ENCODE measurements at regions not wholly inside any gene's neighbourhood (a gene's known extent, or its start where the extent isn't known, plus 50 kb on each side); places are given as distances from the start of the nearest gene placed in this dataset.

- no peaks in the 10 kb centered on the region for H3K36me3 Mint-ChIP-seq (ENCODE audit: low read depth)
- H3K4me3 Mint-ChIP-seq (ENCODE audit: unreplicated experiment), result no peak overlapping the region
- no peak for TF ChIP-seq CTCF (IDR thresholded peaks at IDR 0.05)
- H3K27me3 Mint-ChIP-seq (ENCODE audit: low read depth), result peaks cover 4% of the 10 kb centered on the region
- no peak overlapping the region for H3K27ac Mint-ChIP-seq (ENCODE audit: unreplicated experiment)
- no peaks in the 10 kb centered on the region for H3K9me3 Mint-ChIP-seq (ENCODE audit: low read depth)
- peaks cover 8% of the 10 kb centered on the region for H3K4me1 Mint-ChIP-seq (ENCODE audit: low read depth)
- no peak for DNase-seq (ENCODE audit: low spot score)
Observed at GRCh38 chr11:91872243-91872642, 352.4 kb upstream of the FAT3 start.

- no peak for DNase-seq (ENCODE audit: low spot score)
- Mint-ChIP-seq H3K4me1 (ENCODE audit: low read depth) (peaks cover 8% of the 10 kb centered on the region), H3K4me3 (ENCODE audit: unreplicated experiment) (no peak overlapping the region), H3K27me3 (ENCODE audit: low read depth) (peaks cover 7% of the 10 kb centered on the region), H3K9me3 (ENCODE audit: low read depth) (no peaks in the 10 kb centered on the region), H3K27ac (ENCODE audit: unreplicated experiment) (no peak overlapping the region), H3K36me3 (ENCODE audit: low read depth) (no peaks in the 10 kb centered on the region)
- TF ChIP-seq CTCF (IDR thresholded peaks at IDR 0.05), result no peak
Observed at GRCh38 chr11:91871791-91872190, 352.8 kb upstream of the FAT3 start.

GRCh38 chr11:91871048-91871447 lies 353.6 kb upstream of the FAT3 start:
- Mint-ChIP-seq H3K4me1 (ENCODE audit: low read depth) (peaks cover 8% of the 10 kb centered on the region), H3K36me3 (ENCODE audit: low read depth) (no peaks in the 10 kb centered on the region), H3K27me3 (ENCODE audit: low read depth) (peaks cover 7% of the 10 kb centered on the region), H3K27ac (ENCODE audit: unreplicated experiment) (no peak overlapping the region), H3K4me3 (ENCODE audit: unreplicated experiment) (no peak overlapping the region), H3K9me3 (ENCODE audit: low read depth) (no peaks in the 10 kb centered on the region)
- no peak for DNase-seq (ENCODE audit: low spot score)
- TF ChIP-seq CTCF (IDR thresholded peaks at IDR 0.05), result no peak

GRCh38 chr11:91869686-91870085 lies 354.9 kb upstream of the FAT3 start:
- TF ChIP-seq CTCF (IDR thresholded peaks at IDR 0.05), result no peak
- no peak for DNase-seq (ENCODE audit: low spot score)
- no peak overlapping the region for H3K4me3 Mint-ChIP-seq (ENCODE audit: unreplicated experiment)
- H3K27me3 Mint-ChIP-seq (ENCODE audit: low read depth), result peaks cover 11% of the 10 kb centered on the region
- H3K9me3 Mint-ChIP-seq (ENCODE audit: low read depth), result no peaks in the 10 kb centered on the region
- H3K36me3 Mint-ChIP-seq (ENCODE audit: low read depth), result no peaks in the 10 kb centered on the region
- H3K27ac Mint-ChIP-seq (ENCODE audit: unreplicated experiment), result no peak overlapping the region
- H3K4me1 Mint-ChIP-seq (ENCODE audit: low read depth), result peaks cover 8% of the 10 kb centered on the region

GRCh38 chr11:91866642-91867041 lies 358.0 kb upstream of the FAT3 start:
- H3K27me3 Mint-ChIP-seq (ENCODE audit: low read depth), result peaks cover 13% of the 10 kb centered on the region
- no peak for TF ChIP-seq CTCF (IDR thresholded peaks at IDR 0.05)
- H3K27ac Mint-ChIP-seq (ENCODE audit: unreplicated experiment), result no peak overlapping the region
- H3K36me3 Mint-ChIP-seq (ENCODE audit: low read depth), result no peaks in the 10 kb centered on the region
- no peak overlapping the region for H3K4me3 Mint-ChIP-seq (ENCODE audit: unreplicated experiment)
- peaks cover 8% of the 10 kb centered on the region for H3K4me1 Mint-ChIP-seq (ENCODE audit: low read depth)
- H3K9me3 Mint-ChIP-seq (ENCODE audit: low read depth), result peaks cover 4% of the 10 kb centered on the region
- DNase-seq (ENCODE audit: low spot score), result no peak

Data from chondrocyte (in vitro differentiated cells).